ENCODE measurements at regions not wholly inside any gene's neighbourhood (a gene's known extent, or its start where the extent isn't known, plus 50 kb on each side); places are given as distances from the start of the nearest gene placed in this dataset.
"Not testable (repeated sequence)": the region's sequence is repeated elsewhere in the genome, so short reads cannot be mapped to it uniquely, and the experiment has no call there.

- no peak for DNase-seq
Observed at GRCh38 chr18:46179306-46179705, 75.1 kb downstream of the HAUS1 start.

- no peak for DNase-seq
Observed at GRCh38 chr18:46182633-46183358, 78.6 kb downstream of the HAUS1 start.

DNA sequence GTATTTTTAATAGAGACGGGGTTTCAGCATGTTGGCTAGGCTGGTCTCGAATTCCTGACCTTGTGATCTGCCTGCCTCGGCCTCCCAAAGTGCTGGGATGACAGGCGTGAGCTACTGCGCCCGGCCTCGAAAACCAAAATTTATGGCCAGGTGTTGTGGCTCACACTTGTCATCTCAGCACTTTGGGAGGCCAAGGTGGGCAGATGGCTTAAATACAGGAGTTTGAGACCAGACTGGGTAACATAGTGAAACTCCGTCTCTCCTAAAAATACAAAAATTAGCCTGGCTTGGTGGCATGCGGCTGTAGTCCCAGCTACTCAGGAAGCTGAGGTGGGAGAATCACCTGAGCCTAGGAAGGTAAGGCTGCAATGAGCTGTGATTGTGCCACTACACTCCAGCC is 80.1 kb downstream of the HAUS1 start:
- DNase-seq, result not testable (repeated sequence)

DNA sequence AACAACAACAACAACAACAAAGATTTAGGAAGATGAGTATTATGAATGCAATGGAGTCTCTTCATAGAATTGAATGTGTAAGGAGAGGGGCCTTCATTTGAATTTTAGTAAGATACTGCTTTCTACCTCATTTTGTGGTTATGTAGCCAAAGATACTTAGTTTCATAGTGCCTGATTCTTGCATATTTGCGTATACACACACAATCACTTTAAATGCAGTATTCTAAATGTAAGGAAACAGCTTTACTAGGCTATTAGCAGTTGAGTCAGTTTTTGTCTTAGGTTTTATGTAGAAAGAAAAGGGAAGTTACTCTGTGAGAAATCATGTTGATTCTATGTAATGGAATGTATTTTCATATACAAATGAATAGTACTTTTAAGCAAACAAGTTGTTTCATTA is 80.5 kb downstream of the HAUS1 start:
- DNase-seq, result no peak

DNA sequence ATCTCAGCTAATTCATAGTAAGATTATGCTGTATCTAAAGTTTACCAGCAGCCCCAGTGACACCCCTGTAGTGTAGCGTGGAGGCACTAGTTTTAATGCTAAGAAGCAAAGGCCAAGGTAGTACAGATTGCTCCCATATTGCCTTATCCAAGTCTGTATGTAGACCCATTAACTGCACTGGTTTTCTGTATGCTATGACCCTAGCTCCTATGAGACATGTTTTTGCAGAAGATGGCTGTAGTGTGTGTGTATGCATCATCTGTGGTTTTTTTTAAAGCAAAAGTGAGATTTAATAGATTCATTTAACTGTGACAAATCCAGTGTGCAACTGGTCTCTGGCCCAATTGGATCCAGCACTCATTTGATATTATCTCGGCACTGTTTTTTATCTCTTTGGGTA is 86.5 kb downstream of the HAUS1 start:
- no peak for DNase-seq

- DNase-seq, result no peak
Observed at GRCh38 chr18:46196627-46197243, 92.5 kb downstream of the HAUS1 start.

DNA sequence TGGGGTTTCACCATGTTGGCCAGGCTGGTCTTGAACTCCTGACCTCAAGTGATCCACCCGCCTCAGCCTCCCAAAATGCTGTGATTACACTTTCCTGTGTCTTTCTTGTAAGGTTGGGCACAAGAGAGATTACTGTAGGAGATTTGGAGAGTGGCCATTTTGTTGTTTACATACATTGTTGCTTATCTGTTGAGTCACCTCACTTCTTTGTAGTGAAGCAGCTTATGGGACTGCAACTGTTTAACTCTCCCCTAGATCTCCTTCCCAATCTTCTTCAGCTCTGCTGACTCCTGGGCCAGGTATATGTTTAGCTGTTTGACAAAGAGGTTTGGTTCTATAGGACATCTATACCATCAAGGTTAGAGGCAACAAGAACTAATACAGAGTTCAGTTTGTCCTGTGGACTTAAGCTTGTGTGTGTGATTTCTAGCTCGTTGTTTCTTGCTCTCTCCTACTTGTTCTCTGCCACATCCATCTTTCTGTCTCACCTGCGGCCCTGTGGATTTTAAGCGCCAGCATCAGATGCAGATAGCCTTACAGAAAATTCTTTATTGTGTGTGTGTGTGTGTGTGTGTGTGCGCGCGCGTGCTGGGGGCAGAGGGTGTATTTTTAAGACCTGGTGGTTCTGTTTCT is 95.4 kb downstream of the HAUS1 start:
- DNase-seq, result no peak

DNA sequence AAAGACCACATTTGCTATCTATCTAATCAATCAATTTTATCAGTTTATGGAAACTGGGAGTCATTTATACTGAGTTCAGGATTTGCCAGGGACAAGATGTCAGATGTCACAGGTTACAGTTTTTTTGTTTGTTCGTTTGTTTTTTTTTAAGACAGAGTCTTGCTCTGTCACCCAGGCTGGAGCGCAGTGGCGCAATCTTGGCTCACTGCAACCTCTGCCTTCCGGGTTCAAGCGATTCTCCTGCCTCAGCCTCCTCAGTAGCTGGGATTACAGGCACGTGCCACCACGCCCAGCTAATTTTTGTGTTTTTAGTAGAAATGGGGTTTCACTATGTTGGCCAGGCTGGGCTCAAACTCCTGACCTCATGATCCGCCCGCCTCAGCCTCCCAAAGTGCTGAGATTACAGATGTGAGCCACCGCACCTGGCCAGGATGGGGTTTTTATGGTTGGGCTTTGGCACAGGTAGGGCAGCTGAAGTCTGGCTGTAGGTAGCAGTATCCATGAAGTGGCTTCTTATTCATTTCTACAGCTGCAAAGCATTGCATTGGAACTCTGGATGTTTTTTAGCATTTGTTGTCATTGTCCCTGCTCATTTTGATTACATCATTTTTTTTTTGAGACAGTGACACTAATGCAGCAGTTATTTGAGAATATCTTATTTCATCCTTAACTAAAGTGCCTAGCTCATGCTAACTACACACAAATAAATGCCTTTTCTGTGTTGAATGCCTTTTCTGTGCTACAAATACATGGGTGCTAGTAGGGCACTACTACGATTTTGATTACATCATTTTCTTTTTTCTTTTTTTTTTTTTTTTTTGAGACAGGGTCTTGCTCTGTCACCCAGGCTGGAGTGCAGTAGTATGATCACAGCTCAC is 96.2 kb downstream of the HAUS1 start:
- not testable (repeated sequence) for DNase-seq

DNA sequence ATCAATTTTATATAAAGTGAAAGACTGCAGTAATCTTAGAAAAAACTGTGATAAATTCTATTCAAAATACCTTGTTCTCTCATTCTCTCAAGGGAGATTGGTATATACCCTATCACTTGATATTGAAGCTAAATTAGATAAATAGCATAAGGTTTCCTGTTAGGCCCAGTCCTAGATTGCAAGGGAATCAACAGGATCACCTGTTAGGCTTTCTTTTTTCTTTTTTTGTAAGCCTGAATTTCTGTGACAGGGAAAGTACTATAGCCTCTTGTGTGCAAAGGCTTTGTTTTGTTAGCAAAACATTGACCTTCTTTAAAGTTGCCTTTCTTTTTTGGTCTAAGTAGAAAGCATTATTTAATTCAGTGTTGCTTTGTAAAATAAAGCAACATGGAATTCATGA is 100.0 kb downstream of the HAUS1 start:
- DNase-seq, result no peak

GRCh38 chr18:46207985-46208384 is 103.8 kb downstream of the HAUS1 start:
- DNase-seq, result no peak

DNA sequence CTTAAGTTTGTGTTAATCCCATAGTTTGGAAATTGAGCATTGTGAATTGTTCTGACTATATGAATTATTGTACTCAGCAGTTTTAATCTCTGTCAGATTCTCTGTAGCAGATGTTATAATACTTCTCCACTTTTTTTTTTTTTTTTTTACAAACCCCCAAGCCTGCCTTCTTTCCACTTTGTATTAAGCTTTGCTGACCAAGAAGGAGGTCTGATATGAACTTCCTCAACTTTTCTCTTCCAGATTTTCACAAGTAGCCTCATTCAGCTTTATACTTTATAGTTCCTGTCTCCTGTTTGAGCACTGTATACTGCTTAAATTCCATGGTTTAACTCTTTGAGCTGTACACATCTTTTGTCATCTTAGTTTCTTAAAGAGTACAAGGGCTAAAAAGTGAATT is 105.0 kb downstream of the HAUS1 start:
- no peak for DNase-seq

GRCh38 chr18:46211816-46212215 is 107.6 kb downstream of the HAUS1 start:
- DNase-seq, result no peak

GRCh38 chr18:46212398-46212797 is 108.2 kb downstream of the HAUS1 start:
- DNase-seq, result no peak

GRCh38 chr18:46213295-46213694 is 109.1 kb downstream of the HAUS1 start:
- no peak for DNase-seq

DNA sequence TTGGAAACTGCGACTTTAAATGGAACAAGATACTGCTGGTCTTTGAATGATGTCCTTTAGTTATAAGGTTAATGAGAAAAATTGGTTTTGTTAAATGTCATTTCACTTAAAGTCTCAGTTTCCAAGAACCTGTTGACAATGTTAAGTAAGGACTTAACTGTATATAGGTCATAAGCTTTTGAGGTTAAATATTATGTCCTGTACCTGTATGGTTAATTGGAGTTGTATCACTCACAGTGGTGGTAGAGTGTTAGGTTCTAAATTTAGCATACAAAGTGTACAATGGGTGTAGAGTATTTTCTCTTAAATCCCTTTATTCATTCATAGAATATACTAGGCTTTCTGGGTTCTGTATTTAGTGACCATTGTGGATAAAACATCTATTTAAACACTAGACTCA is 110.2 kb downstream of the HAUS1 start:
- DNase-seq, result no peak

GRCh38 chr18:46215902-46216723 is 111.9 kb downstream of the HAUS1 start:
- DNase-seq, result no peak

DNA sequence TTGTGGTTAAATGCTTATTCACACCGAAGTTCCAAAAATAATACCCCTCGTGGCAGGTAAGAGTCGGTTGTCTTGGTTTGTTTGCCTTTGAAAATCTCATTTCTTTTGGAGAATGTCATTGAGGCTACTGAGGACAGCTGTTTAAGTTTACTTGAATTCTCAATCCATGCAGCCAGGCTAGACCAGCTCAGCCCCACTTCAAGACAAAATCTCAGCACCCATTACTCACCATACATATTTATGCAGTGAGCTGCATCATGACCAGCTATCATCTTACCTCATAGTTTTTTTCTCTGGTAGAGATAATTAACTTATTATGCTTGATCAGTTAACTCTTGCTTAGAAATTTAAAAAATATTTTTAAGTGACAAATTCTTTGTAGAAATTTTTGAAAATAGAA is 115.9 kb downstream of the HAUS1 start:
- DNase-seq, result no peak

- no peak for DNase-seq
Observed at GRCh38 chr18:46222093-46222492, 117.9 kb downstream of the HAUS1 start.

- DNase-seq, result no peak
Observed at GRCh38 chr18:46222710-46223360, 118.7 kb downstream of the HAUS1 start.

DNA sequence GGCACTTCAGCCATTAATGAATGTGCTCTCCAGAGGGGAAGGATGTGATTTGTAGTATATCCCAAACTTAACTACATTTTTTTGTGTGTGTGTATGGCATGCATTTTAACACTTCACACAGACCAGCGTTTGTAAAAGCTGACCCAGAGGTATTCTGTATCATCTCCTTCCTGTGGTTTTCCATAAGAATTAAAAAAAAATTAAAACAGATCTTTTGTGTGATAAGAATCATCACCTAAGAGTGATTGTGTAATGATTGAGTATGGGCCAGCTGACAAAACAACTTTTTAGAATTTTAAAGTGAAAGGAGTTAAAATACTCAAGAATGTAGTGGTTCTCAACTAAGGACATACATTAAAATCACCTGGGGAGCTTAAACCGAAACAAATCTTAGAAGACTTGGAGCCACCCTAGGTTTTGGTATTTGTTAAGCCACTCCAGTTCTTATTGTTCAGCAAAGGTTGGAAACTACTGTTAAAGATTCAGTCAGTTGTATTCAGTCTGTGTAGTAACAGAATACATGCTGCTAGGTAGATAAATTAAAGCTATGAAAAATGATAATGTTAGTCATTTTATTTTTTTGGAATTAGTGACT is 120.1 kb downstream of the HAUS1 start:
- no peak for DNase-seq

DNA sequence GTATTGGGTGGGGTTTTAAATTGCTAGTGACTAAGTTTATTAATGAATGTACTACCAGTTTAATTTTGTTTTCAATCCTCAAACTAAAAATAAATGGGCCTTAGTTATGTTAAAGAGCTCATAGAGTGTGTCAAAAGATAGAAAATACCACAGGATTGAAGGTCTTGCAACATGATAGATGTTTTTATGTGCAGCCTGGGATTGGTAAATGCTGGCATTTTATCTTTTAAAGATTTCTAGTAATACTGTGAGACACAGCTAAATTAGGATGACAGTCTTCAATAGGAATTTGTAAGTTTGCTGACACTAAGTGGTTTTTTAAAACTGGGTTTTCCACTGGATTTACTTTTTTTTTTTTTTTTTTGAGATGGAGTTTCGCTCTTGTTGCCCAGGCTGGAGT is 122.3 kb downstream of the HAUS1 start:
- DNase-seq, result no peak

GRCh38 chr18:46229641-46230040 is 125.5 kb downstream of the HAUS1 start:
- DNase-seq, result not testable (repeated sequence)

All from NCI-H2081 treated with DMSO at 0.1 percent for 48 hours (cell line).